Gastroesophageal sphincter (tissue), 3 donors: ENCODE measurements at regions not wholly inside any gene's neighbourhood (a gene's known extent, or its start where the extent isn't known, plus 50 kb on each side); places are given as distances from the start of the nearest gene placed in this dataset.

ENCODE experiments used
- CTCF ChIP-seq, 4 experiments: fragments of 200-600 bp in 2 of 4; fragments of 450-650 bp in 2 of 4; sonication (generic) in 1 of 4; IDR thresholded peaks; one replicate each; pipeline ENCODE4 v1.5.1; 2017 to 2019; ENCODE audit warnings: antibody characterized with exemption in 4 of 4, mild to moderate bottlenecking in 2 of 4, moderate library complexity in 2 of 4
- EP300 ChIP-seq: sonication (generic); formaldehyde crosslinking; IDR thresholded peaks from one replicate; pipeline ENCODE4 v1.6.1; 2017; ENCODE audit warnings: antibody characterized with exemption, mild to moderate bottlenecking
- POLR2A ChIP-seq, 2 donors: fragments of 450-650 bp; IDR thresholded peaks; one replicate each; pipeline ENCODE4 v1.6.1; 2017; ENCODE audit warnings: antibody characterized with exemption in 2 of 2, mild to moderate bottlenecking in 2 of 2, moderate library complexity in 1 of 2
- POLR2AphosphoS5 ChIP-seq: sonication (generic); formaldehyde crosslinking; IDR thresholded peaks from one replicate; pipeline ENCODE4 v1.6.1; 2017; ENCODE audit warnings: antibody characterized with exemption

- TF ChIP-seq CTCF (IDR thresholded peaks at IDR 0.05) (no peak), POLR2A (IDR thresholded peaks at IDR 0.05) (no peak), EP300 (no peak), POLR2AphosphoS5 (no peak)
Measured at GRCh38 chr16:8519179-8519578, 71.1 kb downstream of the TMEM114 start.
